ENCODE measurements at regions not wholly inside any gene's neighbourhood (a gene's known extent, or its start where the extent isn't known, plus 50 kb on each side); places are given as distances from the start of the nearest gene placed in this dataset.

- H3K4me1 Mint-ChIP-seq (ENCODE audit: low read depth): peaks cover 1% of the 10 kb centered on the region
- no peak for DNase-seq (ENCODE audit: low spot score, unreplicated experiment)
- no peak for TF ChIP-seq CTCF (IDR thresholded peaks at IDR 0.05; ENCODE audit: unreplicated experiment)
- H3K9me3 Mint-ChIP-seq (ENCODE audit: low read depth): no peaks in the 10 kb centered on the region
- H3K36me3 Mint-ChIP-seq (ENCODE audit: insufficient read depth): no peaks in the 10 kb centered on the region
- no peak overlapping the region for H3K27ac Mint-ChIP-seq
- H3K4me3 Mint-ChIP-seq (ENCODE audit: low read depth): no peak overlapping the region
- peaks cover 12% of the 10 kb centered on the region for H3K27me3 Mint-ChIP-seq
Observed at GRCh38 chr2:128735296-128735960, 416.8 kb upstream of the HS6ST1 start.

- no peaks in the 10 kb centered on the region for H3K9me3 Mint-ChIP-seq (ENCODE audit: low read depth)
- DNase-seq (ENCODE audit: low spot score, unreplicated experiment): no peak
- peaks cover 1% of the 10 kb centered on the region for H3K4me1 Mint-ChIP-seq (ENCODE audit: low read depth)
- H3K4me3 Mint-ChIP-seq (ENCODE audit: low read depth): no peak overlapping the region
- peaks cover 14% of the 10 kb centered on the region for H3K27me3 Mint-ChIP-seq
- TF ChIP-seq CTCF (IDR thresholded peaks at IDR 0.05; ENCODE audit: unreplicated experiment): no peak
- H3K27ac Mint-ChIP-seq: no peak overlapping the region
- no peaks in the 10 kb centered on the region for H3K36me3 Mint-ChIP-seq (ENCODE audit: insufficient read depth)
Observed at GRCh38 chr2:128736046-128736688, 417.5 kb upstream of the HS6ST1 start.

- Mint-ChIP-seq H3K27me3 (peaks cover 14% of the 10 kb centered on the region), H3K27ac (peak overlapping the region; percentile 63), H3K9me3 (ENCODE audit: low read depth) (no peaks in the 10 kb centered on the region), H3K36me3 (ENCODE audit: insufficient read depth) (no peaks in the 10 kb centered on the region), H3K4me1 (ENCODE audit: low read depth) (peaks cover 1% of the 10 kb centered on the region), H3K4me3 (ENCODE audit: low read depth) (peak overlapping the region; percentile 78)
- peak; percentile 96 for TF ChIP-seq CTCF (IDR thresholded peaks at IDR 0.05; ENCODE audit: unreplicated experiment)
- peak; percentile 89 for DNase-seq (ENCODE audit: low spot score, unreplicated experiment)
Observed at GRCh38 chr2:128736689-128737545, 418.2 kb upstream of the HS6ST1 start.

- TF ChIP-seq CTCF (IDR thresholded peaks at IDR 0.05; ENCODE audit: unreplicated experiment): no peak
- no peaks in the 10 kb centered on the region for H3K36me3 Mint-ChIP-seq (ENCODE audit: insufficient read depth)
- H3K27me3 Mint-ChIP-seq: peaks cover 12% of the 10 kb centered on the region
- no peak for DNase-seq (ENCODE audit: low spot score, unreplicated experiment)
- H3K4me1 Mint-ChIP-seq (ENCODE audit: low read depth): peaks cover 1% of the 10 kb centered on the region
- H3K4me3 Mint-ChIP-seq (ENCODE audit: low read depth): peak overlapping the region; percentile 62
- no peaks in the 10 kb centered on the region for H3K9me3 Mint-ChIP-seq (ENCODE audit: low read depth)
- H3K27ac Mint-ChIP-seq: no peak overlapping the region
Observed at GRCh38 chr2:128737546-128737826, 418.8 kb upstream of the HS6ST1 start.

GRCh38 chr2:128738446-128739110 is 419.9 kb upstream of the HS6ST1 start:
- Mint-ChIP-seq H3K36me3 (ENCODE audit: insufficient read depth) (no peaks in the 10 kb centered on the region), H3K4me1 (ENCODE audit: low read depth) (peaks cover 1% of the 10 kb centered on the region), H3K4me3 (ENCODE audit: low read depth) (no peak overlapping the region), H3K9me3 (ENCODE audit: low read depth) (no peaks in the 10 kb centered on the region), H3K27me3 (peaks cover 11% of the 10 kb centered on the region), H3K27ac (no peak overlapping the region)
- DNase-seq (ENCODE audit: low spot score, unreplicated experiment): no peak
- TF ChIP-seq CTCF (IDR thresholded peaks at IDR 0.05; ENCODE audit: unreplicated experiment): no peak
